ENCODE measurements at regions not wholly inside any gene's neighbourhood (a gene's known extent, or its start where the extent isn't known, plus 50 kb on each side); places are given as distances from the start of the nearest gene placed in this dataset.

DNA sequence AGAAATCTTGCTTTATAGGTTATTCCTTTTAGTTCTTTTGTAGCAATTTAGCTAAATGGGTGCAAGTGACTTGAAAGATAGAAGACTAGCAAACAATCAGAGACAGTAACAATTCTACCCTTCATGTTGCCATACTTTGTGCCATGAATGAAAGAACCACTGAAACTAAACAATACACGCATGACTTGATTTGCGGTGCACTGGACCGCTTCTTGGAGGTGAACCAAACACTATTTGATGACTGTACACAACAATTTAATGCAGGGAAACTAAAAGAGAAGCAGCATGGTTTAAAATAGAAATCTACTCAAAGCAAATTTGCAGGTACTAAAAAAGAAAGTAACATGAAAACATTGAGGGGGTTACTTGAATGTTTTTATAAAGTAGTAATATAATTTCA, 331.0 kb upstream of the RARB start:
- no peak for DNase-seq (ENCODE audit: low read depth)

DNA sequence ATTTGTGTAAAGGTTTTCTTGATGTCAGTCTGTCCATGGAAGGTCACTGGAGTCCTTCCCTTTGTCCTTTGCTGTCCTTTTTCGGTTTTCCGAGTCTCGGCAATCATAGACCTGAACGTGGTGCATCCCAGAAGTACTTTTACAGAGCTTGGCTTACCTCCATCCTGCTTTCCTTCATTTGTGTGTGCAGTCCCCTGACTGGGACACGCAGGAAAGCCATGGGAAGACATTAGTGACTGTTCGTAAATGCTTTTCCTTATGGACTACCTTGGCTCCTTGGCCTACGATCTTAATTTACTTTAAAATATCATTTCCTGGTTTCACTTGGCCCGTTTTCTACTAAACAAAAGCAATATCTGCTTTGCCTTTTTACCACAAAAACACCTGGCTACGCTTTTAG, 328.4 kb upstream of the RARB start:
- DNase-seq (ENCODE audit: low read depth), result no peak

DNA sequence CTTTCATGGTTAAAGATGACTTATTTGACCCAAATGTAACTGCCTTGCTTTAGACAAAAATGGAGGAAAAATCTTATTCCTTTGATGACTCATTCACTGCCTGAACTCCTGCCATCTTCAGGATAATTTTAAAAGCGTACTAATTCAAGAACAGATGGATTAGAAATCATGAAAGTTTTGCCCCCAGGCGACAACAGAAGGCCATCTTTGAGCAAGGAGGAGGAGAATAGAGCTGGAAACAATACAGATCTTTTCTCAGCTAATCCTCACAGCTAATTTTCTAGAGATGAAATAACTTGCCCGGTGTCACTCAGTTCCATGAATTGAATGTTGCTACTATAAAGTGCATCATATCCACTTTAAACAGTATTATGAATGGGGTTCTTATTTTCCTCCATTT, 324.7 kb upstream of the RARB start:
- no peak for DNase-seq (ENCODE audit: low read depth)

DNA sequence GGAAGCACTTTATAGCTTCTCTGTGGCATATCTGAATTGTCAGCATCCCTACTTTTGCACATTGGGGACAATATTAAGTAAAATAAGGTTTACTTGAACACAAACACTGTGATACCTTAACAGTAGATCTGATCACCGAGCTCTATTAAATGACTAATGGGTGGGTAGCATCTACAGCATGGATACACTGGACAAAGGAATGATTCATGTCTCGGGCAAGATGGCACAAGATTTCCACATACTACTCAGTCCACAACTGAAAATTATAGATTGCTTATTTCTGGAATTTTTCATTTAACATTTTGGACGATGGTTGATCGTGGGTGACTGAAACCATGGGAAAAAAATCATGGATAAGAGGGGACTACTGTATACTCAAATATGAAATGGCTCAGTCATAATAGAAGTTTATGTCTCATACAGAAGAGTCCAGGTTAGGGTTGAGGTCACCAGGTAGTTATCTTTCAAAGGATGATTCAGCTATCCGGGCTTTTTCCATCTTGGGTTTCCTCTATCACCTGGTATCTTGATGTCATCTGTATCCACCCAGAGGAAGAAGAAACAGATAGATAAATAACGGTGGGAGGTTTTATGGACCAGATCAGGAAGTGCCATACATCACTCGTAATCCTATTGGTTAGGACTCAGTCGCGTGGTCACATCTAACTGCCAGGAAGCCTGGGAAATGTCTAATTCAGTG, 320.0 kb upstream of the RARB start:
- DNase-seq (ENCODE audit: low read depth), result no peak

DNA sequence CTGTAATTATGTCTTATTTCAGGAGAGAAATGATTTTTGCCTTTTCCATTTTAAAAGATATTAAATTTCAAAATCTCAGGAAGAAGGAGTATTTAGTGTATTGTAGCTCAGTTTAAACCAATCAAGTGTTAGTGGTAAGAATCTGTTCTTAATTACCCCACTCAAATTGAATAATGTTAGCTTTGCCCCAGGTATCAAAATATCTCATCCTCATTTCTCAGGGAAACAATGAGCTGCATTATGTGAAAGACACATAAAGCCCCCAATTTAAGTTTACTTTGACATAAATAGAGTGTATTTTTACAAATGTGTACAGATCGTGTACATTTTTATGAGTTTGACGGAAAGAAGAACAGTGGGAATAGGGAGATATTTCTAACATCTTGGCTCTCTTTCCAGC, 317.4 kb upstream of the RARB start:
- DNase-seq (ENCODE audit: low read depth), result no peak

DNA sequence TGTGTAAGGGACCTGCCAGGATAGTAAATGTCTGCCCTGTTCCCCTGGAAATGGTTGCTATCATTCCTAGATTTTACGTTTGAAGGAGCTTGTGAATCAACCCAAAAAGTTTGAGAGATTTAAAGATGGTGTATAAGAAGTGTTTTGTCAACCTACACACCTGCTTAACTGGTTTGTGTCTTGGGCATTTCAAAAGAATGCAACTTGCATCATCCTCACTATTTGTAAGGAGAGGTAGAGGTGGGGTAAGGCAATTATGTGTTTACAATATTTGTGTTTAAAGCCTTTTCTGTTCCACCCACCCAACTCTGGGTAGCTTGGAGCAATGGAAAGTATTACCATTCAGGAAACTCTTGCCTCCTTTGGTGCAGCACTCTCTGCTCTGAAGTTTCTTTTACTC, 314.2 kb upstream of the RARB start:
- DNase-seq (ENCODE audit: low read depth), result no peak

DNA sequence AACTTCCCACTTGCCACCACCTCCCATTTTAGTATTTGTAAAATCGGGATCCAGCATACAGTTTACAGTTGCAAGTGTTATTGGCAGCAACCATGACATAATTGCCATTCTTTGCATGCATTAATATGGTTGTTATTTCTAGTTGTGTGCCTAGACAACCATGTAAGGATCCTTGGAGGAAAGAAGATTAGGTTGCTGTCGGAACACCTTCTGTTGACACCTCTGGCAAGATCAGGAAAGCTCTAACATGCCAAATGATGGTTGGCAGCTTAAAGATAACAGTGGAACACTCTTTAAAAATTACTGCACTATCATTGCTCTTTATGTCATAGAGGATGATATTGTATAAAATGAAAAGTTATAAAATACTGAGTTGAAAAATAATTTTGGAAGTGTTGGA, 313.5 kb upstream of the RARB start:
- DNase-seq (ENCODE audit: low read depth), result no peak

DNA sequence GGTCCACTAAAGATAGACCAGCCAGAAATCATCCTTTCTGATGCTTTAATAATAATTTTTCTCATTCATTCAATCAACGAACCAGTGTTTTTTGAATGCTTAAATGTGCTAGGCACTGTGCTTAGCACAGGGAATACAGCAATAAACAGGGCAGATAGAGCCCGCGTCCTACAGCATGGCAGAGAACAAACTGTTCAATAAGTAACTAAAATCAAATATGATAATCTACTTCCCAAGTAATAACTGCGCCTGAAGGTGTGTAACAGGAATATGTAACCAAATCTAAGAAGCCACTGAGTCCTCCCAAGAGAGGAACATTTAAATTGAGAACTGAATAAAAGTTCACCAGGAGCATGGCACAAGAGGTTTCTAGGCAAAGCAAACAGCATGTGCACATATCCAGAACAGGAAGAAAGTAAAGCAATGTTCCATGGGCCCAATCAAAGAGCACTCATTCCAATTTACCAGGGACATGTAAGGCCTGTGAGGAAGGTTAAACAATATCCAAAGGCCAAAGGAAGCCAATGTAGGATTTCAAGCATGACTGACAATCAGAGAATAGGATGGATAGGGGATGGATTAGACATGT, 311.0 kb upstream of the RARB start:
- DNase-seq (ENCODE audit: low read depth), result no peak

DNA sequence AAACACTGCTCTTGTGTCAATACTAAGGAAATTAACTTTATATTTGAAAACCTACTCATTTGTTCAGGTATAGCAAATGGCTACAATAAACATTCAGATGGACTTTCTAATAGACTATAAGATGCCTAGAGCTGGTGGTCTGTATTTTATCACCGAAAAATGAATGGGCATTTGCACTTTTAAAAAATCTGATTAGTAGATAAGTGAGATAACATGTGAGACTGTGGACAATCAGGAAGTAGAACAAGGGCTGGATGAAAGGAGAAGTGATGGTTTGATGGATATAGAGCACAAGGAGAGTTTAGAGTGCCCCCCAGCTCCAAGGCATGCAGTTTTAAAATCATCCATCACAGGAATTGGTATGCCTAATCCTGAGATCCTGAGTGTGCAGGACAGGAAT, 308.4 kb upstream of the RARB start:
- DNase-seq (ENCODE audit: low read depth), result no peak

DNA sequence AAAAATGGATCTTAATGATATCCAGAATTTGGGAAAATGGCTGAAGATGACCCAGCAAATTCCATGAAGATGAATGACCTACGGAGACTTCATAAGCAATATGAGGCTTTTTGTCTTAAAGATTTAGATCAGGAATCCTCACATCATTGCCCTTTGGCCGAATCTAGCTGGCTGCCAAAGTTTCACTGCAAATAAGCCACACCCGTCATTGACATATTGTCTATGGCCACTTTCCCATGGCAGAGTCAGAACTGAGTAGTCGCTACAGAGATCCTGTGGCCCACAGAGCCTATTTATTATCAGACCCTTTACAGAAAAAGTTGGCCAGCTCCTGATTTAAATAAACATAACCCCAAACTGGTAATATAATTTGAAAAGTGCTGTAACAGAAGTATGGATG, 307.4 kb upstream of the RARB start:
- DNase-seq (ENCODE audit: low read depth), result no peak

DNA sequence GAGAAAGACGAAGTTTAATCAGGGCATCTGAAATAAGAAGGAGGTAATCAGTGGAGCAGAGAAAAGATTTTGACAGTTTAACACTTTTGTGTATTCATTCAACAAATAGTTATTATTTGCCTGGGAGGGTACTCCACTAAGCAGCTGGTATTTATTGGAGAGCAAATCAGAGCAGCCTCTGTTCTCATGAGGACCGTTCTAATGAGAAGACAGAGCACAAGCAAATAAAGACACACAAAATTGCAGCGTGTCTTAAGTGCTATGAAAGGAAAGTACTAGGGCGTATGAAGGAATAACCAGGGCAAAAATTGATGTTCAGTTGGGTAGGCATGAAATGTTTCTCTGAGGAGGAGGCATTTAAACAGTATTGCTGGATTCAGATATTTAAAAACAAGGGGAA, 302.9 kb upstream of the RARB start:
- no peak for DNase-seq (ENCODE audit: low read depth)

DNA sequence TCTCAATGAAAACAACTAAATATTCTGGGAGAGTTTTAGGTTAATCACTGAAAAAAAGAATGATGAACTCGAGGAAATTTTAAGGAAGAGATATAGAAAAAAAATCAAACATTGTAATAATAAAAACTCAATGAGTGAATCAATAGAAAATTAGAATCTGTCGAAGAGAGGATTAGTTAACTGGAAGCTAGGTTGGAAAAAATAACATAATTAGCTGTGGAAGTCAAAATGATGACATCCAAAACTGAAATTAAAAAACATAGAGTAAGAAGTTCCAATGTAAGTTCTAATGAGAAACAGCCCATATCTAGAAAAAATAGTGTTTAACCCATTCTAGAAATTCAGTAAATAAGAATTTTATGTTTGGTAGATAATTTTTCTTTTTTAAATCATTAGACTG, 299.3 kb upstream of the RARB start:
- DNase-seq (ENCODE audit: low read depth), result no peak

DNA sequence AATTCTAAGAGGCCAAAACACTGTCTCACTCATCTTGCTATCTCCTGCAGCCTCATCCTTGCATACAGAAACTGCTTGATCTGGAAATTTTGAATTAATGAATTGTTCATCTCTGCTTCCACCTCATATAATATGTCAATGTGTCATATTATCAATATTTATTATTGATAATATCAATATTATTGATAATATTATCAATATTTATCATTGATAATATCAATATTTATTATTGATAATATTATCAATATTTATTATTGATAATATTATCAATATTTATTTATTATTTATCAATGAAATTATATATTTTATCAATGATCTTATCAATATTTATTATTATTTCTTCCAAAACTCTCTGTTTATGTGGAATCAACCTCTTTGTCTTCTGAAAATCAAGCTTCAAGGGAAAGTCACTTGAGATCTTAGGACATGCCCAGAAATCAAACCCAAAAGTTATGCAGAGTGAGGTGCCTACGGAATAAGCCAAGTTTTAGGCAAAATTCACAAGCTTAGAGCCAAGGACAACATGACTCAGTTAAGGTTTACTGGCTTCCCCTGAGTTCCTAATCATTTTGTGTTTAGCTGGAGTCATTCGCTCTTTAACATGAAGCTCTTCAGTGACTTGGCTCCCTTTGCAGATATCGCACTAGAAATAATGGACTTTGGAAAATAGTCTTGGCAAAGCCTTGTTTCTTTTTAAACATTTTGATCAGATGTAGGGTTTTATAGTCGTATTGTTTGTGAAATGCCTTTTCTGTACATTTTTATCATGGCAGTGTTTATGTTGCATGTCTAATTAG, 297.1 kb upstream of the RARB start:
- DNase-seq (ENCODE audit: low read depth), result no peak

DNA sequence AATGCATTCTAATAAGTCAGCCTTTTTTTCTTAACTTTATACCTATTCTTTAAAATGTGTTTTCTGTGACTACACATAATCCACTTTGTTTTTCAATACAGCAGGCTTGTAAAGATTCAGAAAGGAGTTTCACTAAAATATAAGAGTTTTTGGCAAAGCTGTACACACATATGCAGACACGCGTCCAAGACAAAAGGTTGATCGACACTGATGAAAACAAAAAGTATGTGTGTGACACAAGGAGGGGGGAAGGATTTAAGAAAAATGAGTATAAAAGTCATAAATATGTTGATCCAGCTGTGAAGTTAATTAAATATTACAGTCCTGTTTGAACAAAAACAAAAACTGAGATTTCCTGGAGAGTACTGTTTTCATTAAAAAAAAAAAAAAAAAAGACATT, 294.5 kb upstream of the RARB start:
- DNase-seq (ENCODE audit: low read depth), result no peak

DNA sequence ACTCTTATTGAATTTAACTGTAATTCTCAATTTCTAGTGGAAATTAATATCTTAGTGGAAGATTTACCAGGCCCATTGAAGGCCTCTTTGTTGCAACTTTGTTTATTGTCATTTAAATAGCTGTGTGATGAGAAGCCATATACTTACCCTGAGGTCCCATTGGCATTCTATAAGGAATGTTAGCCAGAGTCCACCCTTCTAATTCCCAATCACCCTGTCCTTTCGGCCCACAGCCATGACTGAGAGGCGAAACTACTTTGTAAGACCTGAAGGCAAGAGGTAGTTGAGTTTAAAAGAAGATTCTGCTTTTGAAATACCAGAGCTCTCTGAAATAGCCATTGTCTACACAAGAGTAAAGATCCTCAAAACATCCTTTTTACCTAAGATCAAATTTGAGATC, 290.5 kb upstream of the RARB start:
- no peak for DNase-seq (ENCODE audit: low read depth)

DNA sequence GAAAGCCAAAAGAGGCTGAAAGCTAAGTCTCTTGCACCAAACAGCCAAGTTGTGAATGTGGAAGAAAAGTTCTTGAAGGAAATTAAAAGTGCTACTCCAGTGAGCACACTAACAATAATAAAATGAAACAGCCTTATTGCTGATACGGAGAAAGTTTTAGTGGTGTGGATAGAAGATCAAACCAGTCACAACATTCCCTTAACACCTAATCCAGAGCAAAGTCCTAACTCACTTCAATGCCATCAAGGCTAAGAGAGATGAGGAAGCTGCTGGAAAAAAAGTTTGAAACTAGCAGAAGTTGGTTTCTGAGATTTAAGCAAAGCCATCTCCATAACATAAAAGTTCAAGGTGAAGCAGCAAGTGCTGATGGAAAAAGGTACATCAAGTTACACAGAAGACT, 288.8 kb upstream of the RARB start:
- DNase-seq (ENCODE audit: low read depth), result no peak

DNA sequence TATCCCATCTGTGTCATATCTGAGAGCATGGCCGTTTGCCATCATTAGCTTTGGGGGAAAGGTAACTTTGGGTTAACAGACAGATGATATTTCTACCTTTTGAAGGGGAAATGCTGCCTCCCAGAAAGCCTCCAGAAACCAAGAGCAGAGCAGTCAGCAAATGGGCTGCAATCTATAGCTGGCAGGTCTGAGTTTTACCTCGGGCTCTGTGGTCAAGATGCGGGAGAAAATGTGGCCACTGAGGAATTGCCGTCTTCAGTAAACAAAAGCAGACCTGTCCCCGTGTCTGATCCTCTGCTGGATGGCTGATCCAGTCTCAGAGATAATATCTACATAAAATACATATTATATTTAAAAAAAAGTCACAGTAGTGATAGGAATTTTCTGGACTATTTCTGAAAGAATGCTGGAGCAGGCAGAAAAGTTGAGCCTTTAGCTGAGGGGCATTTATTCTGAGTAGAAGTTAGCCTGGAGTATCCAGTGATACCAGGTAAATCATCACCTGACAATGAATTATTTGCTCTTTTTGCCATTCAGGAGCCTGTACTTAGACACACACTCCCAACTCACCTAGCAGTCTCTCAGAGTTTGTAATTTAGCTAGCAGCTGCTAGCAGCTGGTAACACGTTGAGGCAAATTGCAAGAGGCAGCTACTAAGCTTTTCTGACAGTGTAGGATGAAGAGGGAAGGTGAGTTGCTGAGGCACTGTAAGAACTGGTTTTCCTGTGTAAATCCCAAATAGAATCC, 285.3 kb upstream of the RARB start:
- DNase-seq (ENCODE audit: low read depth), result no peak

DNA sequence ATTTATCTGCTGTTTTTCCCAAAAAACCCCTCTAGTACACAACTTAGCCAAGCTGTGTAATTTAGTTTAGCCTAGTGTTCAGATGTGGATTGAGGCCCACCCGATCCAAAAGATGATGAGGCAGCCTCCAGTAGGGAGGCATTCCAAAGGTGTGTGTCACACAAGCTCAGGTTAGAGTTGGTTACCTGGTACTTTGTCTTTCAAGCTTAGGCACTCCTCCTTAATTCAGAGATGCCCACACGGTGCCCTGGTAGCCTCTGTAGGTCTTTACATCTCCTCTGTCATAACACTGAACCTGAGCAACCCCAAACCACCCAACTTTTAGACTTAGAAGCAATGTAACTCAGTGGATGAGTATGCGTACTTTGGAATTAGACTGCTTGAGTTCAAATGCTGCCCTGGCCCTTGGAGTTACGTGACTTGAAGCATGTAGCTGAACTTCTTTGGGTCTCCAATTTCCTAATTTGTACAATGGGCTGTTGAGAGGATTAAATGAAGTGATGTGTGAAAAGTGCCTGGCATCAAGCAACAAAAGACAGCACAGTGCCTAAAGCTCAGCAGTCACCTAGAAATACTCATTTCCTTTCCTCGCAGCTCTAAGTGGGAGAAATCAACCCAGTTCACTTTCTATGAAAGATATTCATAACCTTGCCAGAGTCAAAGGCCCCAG, 284.6 kb upstream of the RARB start:
- DNase-seq (ENCODE audit: low read depth), result no peak

DNA sequence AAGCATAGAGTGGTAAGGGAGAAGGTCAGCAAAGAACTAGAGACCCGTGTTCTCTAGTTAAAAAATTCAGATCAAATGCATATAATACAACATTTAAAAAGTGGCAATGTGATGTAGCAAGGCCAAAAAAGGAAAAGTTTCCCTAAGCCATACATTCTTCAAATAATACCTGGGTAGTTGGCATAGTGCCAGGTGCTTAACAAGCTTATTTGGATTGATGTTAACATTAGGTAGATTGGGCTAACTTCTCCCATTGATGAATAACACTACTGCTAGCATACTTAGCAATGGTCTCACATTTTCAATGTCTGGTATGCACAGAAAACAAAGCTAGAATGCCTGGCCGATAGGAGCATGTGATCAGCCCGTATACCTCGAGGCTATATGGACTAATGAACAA, 283.6 kb upstream of the RARB start:
- DNase-seq (ENCODE audit: low read depth), result no peak

DNA sequence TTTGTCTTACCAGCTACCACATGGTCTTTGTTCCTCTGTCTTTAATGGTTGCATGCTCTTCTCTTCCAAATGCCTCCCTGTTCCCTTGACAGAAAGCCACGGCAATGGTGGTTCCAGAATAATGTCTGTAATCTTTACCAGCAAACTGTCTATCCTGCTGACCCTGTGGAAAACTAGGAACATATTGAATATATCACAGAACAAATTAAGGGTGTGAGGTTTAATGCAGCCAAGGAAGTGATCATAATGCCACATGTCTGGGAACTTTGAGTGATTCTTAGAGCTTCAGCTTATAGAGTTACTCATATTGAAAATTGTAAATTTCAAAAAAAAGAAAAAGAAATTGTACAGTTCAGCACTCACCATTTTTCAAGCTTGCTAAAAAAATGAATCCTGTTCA, 282.9 kb upstream of the RARB start:
- no peak for DNase-seq (ENCODE audit: low read depth)

DNA sequence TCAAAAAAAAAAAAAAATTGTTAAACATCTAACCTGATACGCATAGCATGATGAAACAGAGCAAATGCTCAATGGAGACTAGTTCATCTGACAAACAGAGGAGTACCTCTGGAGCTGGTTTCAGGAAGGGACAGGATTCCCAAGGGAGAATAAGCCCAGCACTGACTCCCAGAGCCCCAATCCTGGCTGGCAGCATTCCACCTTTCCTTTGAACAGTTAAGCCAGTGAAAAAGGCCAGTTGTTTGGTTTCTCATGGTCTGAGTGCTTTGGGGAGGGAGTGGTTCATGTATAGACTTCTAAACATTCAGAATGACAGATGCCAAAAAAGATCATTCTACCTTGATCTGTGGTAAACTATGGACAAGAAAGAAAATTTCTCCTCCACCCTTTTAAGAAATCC, 277.9 kb upstream of the RARB start:
- no peak for DNase-seq (ENCODE audit: low read depth)

DNA sequence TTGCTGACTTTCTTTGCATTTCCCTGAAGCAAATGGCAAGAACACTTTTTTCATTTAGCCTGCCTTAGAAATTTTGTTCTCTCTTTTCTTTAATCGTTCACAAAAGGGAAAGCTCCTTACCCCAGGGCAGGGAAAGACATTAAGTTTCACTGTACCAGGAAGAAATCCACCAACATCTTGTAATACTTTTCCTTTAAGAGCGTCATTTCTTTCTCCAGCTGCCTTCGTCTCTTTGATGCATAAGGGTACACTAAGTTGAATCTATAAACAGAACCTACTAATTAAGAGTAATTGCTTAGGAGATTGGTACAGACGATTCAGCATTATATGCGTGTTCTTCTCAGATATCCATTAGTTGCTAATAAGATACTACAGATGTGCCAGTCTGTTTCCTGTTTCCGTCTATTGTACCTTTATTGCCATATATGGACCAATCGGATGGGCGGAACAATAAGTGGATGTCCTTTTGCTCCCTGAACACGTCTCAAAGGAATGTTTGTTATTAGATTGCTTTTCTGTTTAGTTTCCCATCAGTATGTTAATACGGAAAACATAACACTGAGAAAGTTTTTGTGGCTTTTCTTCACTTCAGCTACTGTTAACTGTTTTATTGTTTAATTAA, 276.7 kb upstream of the RARB start:
- DNase-seq (ENCODE audit: low read depth), result no peak

Data from HS-27A (cell line).